GM19035 (cell line): ENCODE measurements at regions not wholly inside any gene's neighbourhood (a gene's known extent, or its start where the extent isn't known, plus 50 kb on each side); places are given as distances from the start of the nearest gene placed in this dataset.
"Not testable (repeated sequence)": the region's sequence is repeated elsewhere in the genome, so short reads cannot be mapped to it uniquely, and the experiment has no call there.

Experiments used
- ATAC-seq: cut with Tn5 transposase; IDR thresholded peaks from one replicate; pipeline ENCODE4 v1.9.1; 2021; ENCODE audit not compliant: unreplicated experiment

DNA sequence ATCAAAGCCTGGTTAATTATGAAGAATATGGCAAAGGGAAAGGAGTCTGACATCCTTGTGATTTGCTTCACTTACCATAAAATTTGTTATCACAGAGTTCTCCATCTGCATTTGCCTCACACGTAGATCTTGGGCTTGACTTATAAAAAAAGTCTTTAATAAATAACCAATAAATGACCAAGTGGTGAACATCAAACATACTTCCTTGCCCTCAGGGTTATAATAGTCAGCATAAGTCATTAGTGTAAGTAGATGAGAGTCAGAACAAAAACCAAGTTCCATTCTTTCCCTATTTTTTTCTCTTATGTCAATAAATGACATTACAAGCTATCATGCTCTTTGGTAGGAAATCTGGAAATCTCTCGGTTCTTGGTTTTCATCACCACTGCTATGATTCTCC is 635.4 kb upstream of the ATXN7L3B start:
- ATAC-seq = no peak

DNA sequence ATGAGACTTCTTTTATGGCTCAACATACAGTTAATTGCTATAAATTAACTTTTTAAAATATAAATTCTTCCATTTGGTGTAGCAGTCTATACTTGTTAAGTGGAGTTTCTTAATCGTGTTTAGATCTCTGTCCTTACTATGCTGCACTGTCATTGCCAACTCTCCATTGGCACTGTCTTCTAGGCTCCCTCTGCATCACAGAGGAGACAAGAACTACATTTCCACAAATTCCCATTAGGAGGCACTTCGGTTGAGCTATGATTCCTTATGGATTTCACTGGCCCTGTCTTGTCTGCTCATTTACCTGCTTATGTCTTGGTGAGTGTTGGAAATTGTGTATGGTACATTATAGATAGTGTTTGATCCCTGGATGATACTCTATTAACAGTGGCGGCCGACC is 630.9 kb upstream of the ATXN7L3B start:
- no peak for ATAC-seq

DNA sequence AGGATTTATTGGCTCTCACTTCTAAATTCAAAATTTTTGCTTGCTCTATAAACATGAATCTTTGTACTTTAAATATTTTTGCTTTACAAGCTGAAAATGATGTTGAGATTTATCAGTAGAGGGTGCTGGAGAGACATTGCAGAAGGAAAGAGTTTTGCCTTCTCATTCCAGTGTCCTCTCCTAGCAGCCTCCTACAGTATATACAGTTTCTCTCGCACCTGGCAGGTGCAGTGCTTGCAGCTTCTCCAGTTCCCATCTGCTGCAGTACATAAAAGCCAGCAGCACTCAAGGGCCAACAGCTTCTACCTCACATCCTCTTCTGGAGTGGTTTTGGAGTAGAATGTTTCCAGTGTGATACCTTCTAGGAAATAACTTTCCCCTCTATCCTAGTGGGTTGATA is 601.8 kb upstream of the ATXN7L3B start:
- ATAC-seq = no peak

DNA sequence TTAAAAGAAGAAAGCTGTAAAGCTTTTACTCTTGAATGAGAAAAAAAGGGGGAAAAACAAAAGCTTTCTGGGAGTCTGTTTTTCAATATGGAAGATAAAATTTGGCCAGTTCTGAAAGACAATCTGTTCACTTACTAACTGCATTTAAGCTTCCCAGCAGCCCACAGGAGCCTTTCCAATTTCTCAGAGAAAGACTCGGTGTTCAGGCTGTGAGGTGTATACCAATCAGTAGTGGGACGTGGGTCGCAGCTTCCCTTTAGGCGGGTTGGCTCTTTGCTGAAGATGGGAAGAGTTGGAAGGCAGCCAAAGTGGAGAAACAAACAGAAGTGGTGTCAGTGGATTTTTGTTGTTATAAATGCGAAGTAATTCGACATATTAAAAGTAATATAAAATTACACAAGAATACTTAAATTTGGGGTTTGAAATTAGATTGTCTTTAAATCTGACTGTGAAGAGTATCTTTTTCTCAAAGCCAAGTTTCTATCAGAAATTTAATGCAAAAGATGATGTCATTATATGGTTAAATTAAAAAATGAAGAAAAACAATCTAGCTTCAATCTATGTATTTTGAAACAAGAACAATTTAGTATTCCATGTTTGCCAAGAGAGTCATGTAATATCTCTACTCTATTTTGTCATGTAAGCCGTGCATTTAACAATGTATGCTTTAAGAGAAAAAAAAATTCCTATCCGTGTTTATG is 590.2 kb upstream of the ATXN7L3B start:
- ATAC-seq = no peak

DNA sequence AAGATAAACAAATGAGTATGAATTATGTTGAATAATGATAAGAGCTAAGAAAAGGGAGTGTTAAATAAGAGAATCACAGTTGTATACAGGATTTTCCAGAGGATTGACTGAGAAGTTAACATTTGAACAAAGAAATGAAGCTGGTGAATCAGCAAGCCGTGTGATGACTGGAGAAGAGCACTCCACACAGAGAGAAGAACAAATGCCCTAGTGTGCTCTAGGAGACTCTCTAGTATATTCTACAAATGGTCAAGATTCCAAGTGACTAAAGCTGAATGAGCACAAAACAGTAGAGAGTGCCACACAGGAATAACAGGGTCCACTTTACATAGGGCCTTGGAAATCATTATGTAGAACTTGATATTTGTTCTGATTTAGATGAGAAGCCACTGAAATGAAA is 587.1 kb upstream of the ATXN7L3B start:
- ATAC-seq = no peak

DNA sequence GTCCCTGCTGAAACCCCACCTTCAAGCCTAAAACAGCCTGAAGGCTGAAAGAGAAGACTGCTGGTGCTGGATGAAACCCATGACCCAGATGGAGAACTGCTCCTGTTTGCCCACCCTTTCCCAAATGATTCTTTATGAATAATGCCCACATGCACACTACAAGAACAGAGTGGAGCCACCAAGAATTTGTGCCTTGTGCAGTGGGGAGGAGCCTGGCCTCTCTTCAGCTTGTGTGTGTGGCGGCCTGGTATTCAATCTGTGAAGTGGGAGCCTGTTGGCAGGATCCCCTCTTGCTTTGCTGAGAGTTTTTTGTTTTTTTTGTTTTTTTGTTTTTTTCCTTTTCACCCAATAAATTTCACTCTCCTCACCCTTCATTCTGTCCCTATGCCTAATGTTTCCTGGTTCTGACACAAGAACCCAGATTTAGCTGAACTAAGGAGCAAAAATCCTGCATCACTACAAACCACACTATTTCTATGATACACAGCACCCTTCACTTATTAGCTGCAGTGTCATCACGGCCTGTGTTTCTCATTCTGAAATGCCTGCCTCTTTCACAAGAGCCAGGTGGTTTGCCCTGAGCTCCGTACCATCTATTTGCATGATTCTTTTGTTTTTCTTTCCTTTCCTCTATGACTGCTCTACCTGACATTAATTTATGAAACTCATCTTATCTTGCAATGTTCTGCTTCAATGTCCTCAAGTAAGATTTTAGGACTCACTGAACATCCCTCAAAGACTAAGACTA is 585.5 kb upstream of the ATXN7L3B start:
- ATAC-seq = no peak

DNA sequence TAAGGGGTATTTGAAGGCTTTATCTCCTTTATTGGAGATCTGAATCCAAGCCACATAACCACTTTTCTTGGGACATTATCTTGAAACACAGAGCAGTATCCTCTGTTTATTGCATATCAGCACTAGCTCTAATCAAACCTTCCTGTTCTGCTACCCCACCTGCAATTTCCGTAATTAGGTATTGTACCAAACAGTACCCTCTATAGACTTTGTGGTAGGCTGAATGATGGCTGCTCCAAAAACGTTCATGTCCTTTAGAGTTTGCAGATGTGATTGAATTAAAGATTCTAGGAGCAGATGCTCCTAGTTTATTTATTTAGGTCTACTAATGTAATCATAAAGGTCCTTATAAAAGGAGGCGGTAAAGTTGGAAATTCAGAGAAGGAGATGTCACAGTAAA is 573.0 kb upstream of the ATXN7L3B start:
- ATAC-seq = no peak

DNA sequence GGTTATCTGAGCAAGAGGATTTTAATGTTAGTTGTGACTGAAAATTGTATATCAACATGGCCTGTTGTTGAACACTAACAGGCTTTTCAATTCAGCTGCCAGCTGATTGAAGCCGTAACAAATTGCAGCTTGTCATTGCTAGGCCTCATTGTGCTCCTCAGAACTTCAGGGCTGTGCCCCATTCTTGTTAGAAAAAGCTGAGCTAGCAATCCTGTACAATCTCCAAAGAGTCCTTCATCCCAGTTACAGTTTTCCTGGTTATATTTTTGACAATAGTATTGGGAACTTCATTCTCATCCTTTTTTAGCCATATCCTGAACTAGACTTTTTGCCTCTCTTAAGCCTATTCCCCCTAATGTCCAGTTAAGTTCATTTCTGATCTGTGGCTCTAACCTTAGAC is 564.1 kb upstream of the ATXN7L3B start:
- no peak for ATAC-seq

DNA sequence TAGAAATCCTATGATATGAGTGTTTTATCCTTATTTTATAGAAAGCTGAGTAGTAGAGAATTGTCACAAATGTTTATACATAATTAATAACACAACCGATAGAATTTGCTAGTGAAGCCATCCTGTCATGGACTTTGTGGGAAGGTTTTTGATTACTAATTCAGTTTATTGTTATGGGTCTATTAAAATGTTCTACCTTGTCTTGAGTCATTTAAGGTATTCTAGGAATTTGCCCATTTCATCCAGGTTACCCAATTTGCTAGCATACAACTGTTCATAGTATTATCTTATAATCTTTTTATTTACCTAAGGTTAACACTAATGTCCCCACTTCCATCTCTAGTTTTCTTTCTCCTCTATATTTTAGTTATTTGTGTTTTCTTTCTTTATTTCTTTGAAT is 553.1 kb upstream of the ATXN7L3B start:
- no peak for ATAC-seq

DNA sequence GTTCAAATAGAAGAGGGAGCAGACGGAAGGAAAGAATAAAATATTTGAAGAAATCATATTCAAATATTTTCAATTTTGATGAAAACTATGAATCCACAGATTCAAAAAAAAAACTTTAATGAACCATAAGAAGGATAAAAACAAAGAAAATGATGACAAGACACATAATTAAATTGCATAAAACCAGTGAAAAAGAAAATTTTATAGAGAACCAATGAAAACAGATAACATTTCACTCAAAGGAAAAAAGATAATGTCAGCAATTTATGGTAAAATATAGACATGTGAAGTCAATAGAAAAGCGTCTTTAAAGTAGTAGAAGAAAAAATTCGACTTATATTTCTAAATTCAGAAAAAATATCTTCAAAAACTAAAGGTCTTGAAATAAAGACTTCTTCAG is 546.5 kb upstream of the ATXN7L3B start:
- ATAC-seq = no peak

DNA sequence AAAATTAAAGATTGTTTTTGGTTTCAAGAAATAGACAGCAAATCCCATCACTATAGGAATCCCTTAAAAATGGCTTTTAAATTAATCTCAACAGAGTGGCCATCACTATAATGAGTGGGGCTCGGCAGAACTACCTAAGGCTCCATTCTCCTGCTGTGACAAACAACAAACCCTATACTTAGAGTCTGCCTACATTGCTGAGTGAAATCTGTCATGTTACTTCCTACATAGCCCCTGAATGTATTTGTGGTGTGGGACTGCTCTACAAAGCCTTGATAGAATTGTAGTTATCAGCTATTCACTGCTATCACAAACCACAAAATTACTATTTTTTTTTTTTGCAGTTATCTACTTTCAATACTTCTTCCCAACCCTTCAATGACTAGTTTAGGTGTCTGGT is 538.7 kb upstream of the ATXN7L3B start:
- no peak for ATAC-seq

DNA sequence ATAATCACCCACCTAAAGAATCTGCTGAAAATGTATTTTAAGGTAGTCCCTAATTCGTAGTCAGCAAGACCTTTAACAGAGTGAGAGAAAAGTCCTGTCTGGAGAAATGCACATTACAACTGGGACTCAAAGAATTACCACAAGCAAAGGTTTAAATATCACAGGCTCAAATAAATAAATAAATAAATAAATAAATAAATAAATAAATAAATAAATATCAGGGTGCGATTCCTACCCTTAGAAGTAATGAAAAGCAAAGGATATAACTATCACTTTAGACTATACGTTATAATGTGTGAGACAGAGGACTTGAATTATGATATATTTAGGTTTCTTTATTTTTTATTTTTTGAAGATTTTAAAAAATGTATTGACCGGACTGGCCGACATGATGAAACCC is 522.5 kb upstream of the ATXN7L3B start:
- no peak for ATAC-seq

DNA sequence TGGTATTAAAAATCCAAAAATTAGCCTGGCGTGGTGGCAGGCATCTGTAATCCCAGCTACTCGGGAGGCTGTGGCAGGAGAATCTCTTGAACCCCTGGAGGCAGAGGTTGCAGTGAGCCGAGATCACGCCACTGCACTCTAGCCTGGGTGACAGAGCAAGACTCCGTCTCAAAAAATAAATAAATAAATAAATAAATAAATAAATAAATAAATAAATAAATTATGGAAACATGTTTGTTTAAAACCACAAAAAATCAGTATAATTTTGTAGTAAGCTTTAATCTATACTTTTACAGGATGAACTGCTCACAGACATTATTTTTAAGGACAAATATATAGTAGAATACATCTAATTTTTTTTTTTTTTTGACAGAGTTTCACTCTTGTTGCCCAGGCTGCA is 521.3 kb upstream of the ATXN7L3B start:
- ATAC-seq = not testable (repeated sequence)

DNA sequence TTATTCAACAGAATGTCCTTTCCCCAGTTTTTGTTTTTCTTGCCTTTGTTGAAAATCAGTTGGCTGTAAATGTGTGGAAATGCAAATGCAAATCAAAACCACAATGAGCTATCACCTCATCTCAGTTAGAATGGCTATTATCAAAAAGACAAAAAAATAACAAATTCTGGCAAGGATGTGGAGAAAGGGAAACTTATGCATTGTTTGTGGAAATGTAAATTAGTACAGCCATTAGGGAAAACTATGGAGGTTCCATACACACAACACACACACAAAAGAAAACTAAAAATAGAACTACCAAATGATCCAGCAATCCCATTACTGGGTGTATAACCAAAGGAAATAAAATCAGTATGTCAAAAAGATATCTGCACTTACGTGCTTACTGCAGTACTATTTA is 518.8 kb upstream of the ATXN7L3B start:
- no peak for ATAC-seq

DNA sequence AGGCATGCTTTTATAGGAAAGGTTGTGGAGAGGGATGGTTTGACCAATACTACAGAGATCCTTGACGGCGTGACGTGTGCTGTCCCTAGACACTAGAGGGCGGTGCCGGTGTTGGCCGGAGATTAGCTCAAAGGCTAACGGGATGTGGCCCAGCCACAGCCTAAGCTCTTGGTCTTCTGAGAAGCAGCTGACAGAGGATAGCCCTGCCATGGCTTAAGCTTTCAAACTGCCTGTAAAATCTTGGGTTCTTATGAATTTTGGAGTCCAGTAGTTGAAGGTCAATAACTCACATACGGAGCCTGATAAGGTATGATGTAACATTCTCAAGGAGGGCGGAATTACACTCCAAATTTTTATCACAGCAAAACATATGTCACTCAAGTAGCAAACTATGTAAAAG is 515.7 kb upstream of the ATXN7L3B start:
- peak; percentile 99 for ATAC-seq

DNA sequence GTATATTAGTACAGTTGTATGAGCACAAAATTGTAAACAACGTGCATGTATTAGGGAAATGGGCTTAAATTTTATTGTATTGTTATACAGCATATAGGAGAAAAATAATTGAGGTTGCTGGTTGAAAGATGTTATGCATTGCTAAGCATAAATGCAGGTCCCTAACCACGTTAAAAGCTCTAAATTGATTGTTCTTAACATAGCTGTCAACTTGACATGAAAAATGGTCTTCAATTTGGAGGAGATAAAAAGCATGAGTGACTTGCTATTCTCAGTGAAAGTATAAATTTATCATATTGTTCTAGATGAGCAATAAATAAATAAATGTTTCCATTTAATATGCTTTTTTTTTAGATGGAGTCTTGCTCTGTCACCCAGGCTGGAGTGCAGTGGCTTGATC is 506.6 kb upstream of the ATXN7L3B start:
- ATAC-seq = no peak

DNA sequence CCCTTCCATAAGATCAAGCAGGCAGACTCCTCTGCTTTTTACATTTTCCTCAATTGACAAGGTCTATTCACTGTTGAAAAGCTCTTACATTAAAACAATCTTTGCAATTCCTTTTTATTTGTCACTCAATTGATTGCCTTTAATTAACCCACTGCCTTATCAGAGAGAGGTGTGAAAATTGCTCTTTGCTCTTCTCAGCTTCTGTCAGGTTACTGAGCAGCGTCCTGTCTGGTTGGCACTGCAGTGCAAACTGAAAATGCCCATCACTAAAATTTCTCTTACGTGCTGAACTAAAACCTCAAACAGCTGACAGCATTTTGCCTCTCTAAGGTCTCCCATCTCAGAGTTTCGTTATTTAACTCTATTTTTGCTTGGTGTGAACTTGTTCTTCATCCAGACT is 504.1 kb upstream of the ATXN7L3B start:
- no peak for ATAC-seq

DNA sequence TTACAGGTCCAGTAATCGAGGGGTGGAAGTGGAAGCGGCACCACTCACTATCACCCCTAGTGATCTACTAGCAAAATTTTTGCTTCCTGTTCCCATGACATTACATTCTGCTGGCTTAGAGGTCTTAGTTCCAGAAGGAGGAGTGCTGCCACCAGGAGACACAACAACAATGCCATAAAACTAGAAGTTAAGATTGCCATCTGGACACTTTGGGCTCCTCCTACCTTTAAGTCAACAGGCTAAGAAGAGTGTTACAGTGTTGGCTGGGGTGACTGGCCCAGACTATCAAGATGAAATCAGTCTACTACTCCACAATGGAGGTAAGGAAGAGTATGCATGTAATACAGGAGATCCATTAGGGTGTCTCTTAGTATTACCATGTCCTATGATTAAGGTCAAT is 498.5 kb upstream of the ATXN7L3B start:
- not testable (repeated sequence) for ATAC-seq

DNA sequence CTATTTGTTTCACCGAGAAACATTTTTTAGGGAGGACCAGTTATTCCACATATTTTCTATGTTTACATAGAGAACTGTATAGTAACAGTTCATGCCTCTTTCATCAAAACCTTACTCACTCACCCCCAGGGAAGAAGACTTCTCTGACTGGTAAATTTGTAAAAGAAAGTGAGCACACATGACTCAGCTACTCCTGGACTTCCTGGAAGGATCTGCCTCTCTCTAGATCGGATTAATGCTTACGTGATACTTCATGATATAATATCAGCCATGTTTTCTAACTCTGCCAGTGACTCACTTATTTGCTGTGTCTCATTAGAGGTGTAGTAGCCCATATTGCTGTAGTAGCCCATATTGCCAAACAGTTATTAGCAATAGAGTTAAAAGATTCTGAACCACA is 494.3 kb upstream of the ATXN7L3B start:
- no peak for ATAC-seq

DNA sequence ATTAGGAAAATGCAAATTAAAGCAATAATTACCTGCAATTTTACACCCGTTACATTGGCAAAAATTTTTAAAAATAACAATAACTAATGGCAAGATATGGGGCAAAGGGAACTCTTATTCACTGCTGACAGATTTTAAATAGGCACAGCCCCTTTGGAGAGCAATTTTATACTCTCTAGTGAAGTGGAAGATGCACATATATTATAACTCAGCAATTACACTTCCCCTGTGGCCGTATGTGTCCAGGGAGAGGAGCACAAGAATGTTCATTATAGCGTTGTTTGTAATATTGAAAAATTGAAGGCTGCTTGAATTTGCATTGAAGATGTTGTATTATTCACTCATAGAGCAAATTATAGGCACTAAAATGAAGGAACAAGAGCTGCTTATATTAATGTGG is 488.3 kb upstream of the ATXN7L3B start:
- ATAC-seq = no peak

DNA sequence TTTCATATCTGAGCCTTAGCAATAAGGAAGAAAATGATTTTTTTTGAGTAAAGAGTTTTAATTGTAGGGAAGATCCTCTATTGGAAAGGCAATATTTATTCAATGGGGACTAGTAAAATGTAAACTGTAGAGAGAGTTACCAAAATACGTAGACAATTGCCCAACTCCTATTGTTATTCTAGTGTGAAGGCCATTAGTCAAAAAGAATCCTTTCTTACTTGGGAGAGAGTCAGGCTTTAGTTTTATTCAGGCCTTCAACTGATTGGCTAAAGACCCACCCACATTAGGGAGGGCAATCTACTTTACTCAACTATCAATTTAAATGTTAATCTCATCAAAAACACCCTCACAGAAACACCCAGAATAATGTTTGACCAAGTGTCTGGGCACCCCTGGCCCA is 485.8 kb upstream of the ATXN7L3B start:
- no peak for ATAC-seq

DNA sequence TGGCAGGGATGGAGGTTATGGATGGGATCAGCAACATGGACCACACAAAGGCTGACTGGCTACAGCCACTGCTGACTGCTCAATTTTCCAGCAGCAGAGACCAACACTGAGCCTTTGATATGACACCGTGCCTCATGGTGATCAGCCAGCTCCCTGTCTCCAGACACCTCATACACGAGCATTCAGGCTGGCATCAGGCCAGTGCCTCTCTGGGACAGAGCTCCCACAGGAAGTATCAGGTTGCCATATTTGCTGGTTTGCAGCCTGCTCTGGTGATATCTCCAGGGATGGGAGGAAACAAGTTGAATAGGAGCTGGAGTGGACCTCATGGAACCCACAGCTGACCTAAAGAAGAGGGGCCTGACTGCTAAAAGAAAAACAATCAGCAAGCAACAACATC is 471.2 kb upstream of the ATXN7L3B start:
- no peak for ATAC-seq

DNA sequence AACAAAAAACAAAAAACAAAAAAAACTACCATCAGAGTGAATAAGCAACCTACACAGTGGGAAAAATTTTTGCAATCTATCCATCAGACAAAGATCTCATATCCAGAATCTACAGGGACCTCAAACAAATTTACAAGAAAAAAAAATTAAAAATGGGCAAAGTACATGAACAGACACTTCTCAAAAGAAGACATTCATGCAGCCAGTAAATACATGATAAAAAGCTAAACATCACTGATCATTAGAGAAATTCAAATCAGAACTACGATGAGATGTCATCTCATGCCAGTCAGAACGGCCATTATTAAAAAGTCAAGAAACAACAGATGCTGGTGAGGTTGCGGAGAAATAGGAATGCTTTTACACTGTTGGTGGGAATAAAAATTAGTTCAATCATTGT is 466.5 kb upstream of the ATXN7L3B start:
- no peak for ATAC-seq
